ENCODE measurements at regions not wholly inside any gene's neighbourhood (a gene's known extent, or its start where the extent isn't known, plus 50 kb on each side); places are given as distances from the start of the nearest gene placed in this dataset.
"Not testable (repeated sequence)": the region's sequence is repeated elsewhere in the genome, so short reads cannot be mapped to it uniquely, and the experiment has no call there.

DNA sequence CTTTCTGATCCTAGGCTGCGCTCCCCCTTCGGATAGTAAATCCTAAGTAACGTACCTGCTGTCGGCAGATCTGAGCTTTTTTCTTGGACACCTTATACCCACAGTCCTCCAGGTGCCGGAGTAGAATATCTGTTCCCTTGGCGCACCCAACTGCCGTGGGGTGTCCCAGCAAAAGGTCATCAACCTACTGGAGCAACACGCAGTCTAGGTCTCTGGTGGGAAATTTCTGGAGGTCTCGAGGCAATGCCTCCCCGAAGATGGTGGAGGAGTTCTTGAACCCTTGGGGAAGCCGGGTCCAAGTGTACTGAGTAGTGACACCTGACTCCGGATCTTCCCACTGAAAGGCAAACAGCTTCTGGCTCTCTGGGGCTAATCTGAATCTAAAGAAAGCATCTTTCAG, 129.3 kb upstream of the CCZ1B start:
- BruUV-seq (replicated peaks); H3K9me3 Mint-ChIP-seq (ENCODE audit: low read depth, unreplicated experiment); H3K27ac Mint-ChIP-seq (ENCODE audit: unreplicated experiment); H3K4me3 Mint-ChIP-seq (ENCODE audit: low read depth, unreplicated experiment); intact Hi-C loops (cut with micrococcal nuclease; ENCODE audit: unreplicated experiment); DNase-seq: not testable (repeated sequence)
- Mint-ChIP-seq H3K27me3 (ENCODE audit: unreplicated experiment) (peaks cover 33% of the 10 kb centered on the region), H3K36me3 (ENCODE audit: insufficient read depth, unreplicated experiment) (peaks cover 13% of the 10 kb centered on the region), H3K4me1 (ENCODE audit: low read depth, unreplicated experiment) (peaks cover 36% of the 10 kb centered on the region)
- CTCF ChIA-PET = interaction anchor here (1.0 kb wide), 1 partner anchor 36 kb away, joined by 3 read pairs; no protein-coding TSS in a partner anchor

DNA sequence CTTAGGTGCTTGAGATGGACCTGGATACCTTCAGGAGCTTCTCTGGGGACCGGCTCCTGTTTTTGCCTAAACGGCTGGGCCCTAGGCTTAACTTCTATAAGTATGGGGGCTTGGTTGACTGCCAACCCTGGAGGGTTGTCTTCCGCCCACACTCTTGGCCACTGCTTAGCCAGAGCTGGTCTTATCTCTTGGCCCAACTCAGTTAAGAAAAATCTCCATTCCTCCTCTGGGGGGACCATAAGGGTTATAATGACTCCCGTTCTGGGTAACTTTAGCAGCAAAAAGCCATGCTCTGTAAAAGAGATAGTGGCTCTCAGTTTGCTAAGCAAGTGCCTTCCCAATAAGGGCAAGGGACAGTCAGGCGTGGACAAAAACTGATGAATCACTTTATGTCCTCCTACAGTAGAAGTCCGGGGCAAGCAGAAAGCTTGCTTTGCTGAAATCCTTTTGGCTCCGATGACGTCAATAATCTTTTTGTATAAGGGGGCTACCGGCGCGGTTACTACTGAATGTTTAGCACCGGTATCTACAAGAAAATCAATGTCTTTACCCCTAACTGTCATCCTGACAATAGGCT, 130.0 kb upstream of the CCZ1B start:
- Mint-ChIP-seq H3K36me3 (ENCODE audit: insufficient read depth, unreplicated experiment) (peaks cover 13% of the 10 kb centered on the region), H3K4me1 (ENCODE audit: low read depth, unreplicated experiment) (peaks cover 29% of the 10 kb centered on the region), H3K27me3 (ENCODE audit: unreplicated experiment) (peaks cover 40% of the 10 kb centered on the region)
- H3K4me3 Mint-ChIP-seq (ENCODE audit: low read depth, unreplicated experiment); H3K27ac Mint-ChIP-seq (ENCODE audit: unreplicated experiment); BruUV-seq (replicated peaks); DNase-seq; intact Hi-C loops (cut with micrococcal nuclease; ENCODE audit: unreplicated experiment); H3K9me3 Mint-ChIP-seq (ENCODE audit: low read depth, unreplicated experiment): not testable (repeated sequence)
- CTCF ChIA-PET = interaction anchor here (1.0 kb wide), 1 partner anchor 35 kb away, joined by 3 read pairs; no protein-coding TSS in a partner anchor

DNA sequence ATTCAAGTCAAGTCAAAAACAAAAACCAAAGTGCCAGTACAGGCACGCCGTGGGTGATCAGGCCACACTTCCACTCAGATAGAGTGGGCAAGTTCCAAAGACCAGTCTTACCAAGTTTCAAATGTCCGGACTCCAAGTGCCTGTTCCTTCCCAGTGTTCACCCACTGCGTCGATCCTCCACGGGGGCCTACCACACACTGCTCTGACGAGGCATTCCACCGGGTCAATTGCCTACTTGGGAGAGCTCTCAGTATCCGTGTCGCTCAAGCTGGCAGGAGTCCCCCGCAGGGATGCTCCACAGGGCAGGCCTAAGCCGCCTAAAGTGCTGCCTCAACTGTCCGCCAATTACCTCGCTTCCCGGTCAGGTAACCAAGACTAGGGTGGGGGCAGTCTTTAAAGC, 132.3 kb upstream of the CCZ1B start:
- peaks cover 45% of the 10 kb centered on the region for H3K27me3 Mint-ChIP-seq (ENCODE audit: unreplicated experiment)
- H3K27ac Mint-ChIP-seq (ENCODE audit: unreplicated experiment); CTCF ChIA-PET; DNase-seq; BruUV-seq (replicated peaks); H3K4me3 Mint-ChIP-seq (ENCODE audit: low read depth, unreplicated experiment); intact Hi-C loops (cut with micrococcal nuclease; ENCODE audit: unreplicated experiment); H3K9me3 Mint-ChIP-seq (ENCODE audit: low read depth, unreplicated experiment): not testable (repeated sequence)
- peaks cover 11% of the 10 kb centered on the region for H3K36me3 Mint-ChIP-seq (ENCODE audit: insufficient read depth, unreplicated experiment)
- H3K4me1 Mint-ChIP-seq (ENCODE audit: low read depth, unreplicated experiment) = peaks cover 26% of the 10 kb centered on the region

DNA sequence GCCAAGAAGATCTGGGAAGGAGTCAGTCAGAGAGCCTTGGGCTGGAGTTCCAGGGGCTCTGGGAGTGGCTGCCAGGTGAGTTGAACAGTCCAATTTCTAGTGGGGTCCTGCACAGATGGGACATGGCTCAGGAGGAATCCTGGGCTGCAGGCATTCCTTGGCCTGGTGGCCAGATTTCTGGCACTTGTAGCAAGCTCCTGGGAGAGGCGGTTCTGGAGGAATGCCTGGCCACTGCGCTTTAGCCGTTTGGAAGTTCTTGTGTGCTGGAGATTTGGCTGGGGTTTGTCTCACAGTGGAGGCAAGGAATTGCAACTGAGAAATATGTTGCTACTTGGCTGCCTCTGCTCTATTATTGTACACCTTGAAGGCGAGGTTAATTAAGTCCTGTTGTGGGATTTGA, 133.9 kb upstream of the CCZ1B start:
- H3K4me3 Mint-ChIP-seq (ENCODE audit: low read depth, unreplicated experiment); BruUV-seq (replicated peaks); H3K9me3 Mint-ChIP-seq (ENCODE audit: low read depth, unreplicated experiment); H3K36me3 Mint-ChIP-seq (ENCODE audit: insufficient read depth, unreplicated experiment); DNase-seq; CTCF ChIA-PET; H3K27ac Mint-ChIP-seq (ENCODE audit: unreplicated experiment): not testable (repeated sequence)
- Mint-ChIP-seq H3K4me1 (ENCODE audit: low read depth, unreplicated experiment) (peaks cover 16% of the 10 kb centered on the region), H3K27me3 (ENCODE audit: unreplicated experiment) (peaks cover 45% of the 10 kb centered on the region)
- intact Hi-C loops (cut with micrococcal nuclease; ENCODE audit: unreplicated experiment) = loop anchor here (5.0 kb wide), 1 partner anchor 217 kb away; no protein-coding TSS in a partner anchor

DNA sequence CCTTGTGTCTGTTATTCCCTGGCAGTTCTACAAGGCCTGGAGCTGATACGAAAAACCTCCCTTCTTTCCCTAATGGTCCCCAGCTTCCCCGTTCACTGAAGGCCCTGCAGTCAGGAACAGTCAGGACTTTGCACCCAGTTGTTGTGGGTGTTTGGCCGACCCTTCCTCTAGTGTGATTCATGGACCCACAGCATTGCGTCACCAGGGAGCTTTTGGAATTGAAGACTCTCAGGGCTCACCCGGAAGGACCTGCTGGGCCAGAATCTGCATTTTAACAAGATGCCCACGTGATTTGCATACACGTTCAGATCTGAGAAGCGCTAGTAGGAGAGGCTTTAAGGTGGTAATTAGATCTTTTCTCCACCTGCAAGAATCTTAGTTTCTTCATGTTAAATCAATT, 136.8 kb upstream of the CCZ1B start:
- H3K4me3 Mint-ChIP-seq (ENCODE audit: low read depth, unreplicated experiment); CTCF ChIA-PET; BruUV-seq (replicated peaks); H3K36me3 Mint-ChIP-seq (ENCODE audit: insufficient read depth, unreplicated experiment); H3K9me3 Mint-ChIP-seq (ENCODE audit: low read depth, unreplicated experiment); H3K27ac Mint-ChIP-seq (ENCODE audit: unreplicated experiment): not testable (repeated sequence)
- Mint-ChIP-seq H3K27me3 (ENCODE audit: unreplicated experiment) (peaks cover 34% of the 10 kb centered on the region), H3K4me1 (ENCODE audit: low read depth, unreplicated experiment) (peaks cover 16% of the 10 kb centered on the region)
- intact Hi-C loops (cut with micrococcal nuclease; ENCODE audit: unreplicated experiment) = loop anchor here (5.0 kb wide), 1 partner anchor 214 kb away; no protein-coding TSS in a partner anchor
- peak; percentile 58 for DNase-seq

DNA sequence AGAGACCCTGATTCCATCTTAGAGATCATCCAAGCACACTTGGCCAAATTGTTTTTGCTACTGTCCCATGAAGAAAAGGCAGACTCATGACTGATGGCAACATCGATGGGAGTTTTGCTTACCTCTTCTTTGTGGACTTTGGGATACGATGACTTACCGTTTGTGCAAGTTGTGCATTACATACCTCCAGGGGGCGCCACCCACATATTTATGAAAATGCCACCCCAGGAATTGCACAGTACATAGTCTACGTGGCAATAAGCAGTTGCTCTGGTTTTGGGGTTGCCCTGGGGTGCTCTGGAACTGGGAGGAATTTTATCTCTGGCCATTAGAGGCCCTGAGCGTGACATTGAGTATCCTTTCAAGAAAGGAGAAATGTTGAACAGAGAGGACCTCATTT, 139.0 kb upstream of the CCZ1B start:
- H3K36me3 Mint-ChIP-seq (ENCODE audit: insufficient read depth, unreplicated experiment); H3K27ac Mint-ChIP-seq (ENCODE audit: unreplicated experiment); H3K9me3 Mint-ChIP-seq (ENCODE audit: low read depth, unreplicated experiment); H3K4me3 Mint-ChIP-seq (ENCODE audit: low read depth, unreplicated experiment); BruUV-seq (replicated peaks); CTCF ChIA-PET; H3K4me1 Mint-ChIP-seq (ENCODE audit: low read depth, unreplicated experiment): not testable (repeated sequence)
- TF ChIP-seq, protein P1, sequence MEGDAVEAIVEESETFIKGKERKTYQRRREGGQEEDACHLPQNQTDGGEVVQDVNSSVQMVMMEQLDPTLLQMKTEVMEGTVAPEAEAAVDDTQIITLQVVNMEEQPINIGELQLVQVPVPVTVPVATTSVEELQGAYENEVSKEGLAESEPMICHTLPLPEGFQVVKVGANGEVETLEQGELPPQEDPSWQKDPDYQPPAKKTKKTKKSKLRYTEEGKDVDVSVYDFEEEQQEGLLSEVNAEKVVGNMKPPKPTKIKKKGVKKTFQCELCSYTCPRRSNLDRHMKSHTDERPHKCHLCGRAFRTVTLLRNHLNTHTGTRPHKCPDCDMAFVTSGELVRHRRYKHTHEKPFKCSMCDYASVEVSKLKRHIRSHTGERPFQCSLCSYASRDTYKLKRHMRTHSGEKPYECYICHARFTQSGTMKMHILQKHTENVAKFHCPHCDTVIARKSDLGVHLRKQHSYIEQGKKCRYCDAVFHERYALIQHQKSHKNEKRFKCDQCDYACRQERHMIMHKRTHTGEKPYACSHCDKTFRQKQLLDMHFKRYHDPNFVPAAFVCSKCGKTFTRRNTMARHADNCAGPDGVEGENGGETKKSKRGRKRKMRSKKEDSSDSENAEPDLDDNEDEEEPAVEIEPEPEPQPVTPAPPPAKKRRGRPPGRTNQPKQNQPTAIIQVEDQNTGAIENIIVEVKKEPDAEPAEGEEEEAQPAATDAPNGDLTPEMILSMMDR (IDR thresholded peaks at IDR 0.05; ENCODE audit: unreplicated experiment) = peak; percentile 71
- DNase-seq = peak; percentile 85
- intact Hi-C loops (cut with micrococcal nuclease; ENCODE audit: unreplicated experiment) = loop anchor here (5.0 kb wide), 3 partner anchors 132 to 577 kb away; no protein-coding TSS in a partner anchor
- peaks cover 16% of the 10 kb centered on the region for H3K27me3 Mint-ChIP-seq (ENCODE audit: unreplicated experiment)

DNA sequence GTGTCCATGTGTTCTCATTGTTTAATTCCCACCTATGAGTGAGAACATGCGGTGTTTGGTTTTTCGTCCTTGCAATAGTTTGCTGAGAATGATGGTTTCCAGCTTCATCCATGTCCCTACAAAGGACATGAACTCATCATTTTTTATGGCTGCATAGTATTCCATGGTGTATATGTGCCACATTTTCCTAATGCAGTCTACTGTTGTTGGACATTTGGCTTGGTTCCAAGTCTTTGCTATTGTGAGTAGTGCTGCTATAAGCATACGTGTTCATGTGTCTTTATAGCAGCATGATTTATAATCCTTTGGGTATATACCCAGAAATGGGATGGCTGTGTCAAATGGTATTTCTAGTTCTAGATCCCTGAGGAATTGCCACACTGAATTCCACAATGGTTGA, 144.1 kb upstream of the CCZ1B start:
- CTCF ChIA-PET; H3K27ac Mint-ChIP-seq (ENCODE audit: unreplicated experiment); BruUV-seq (replicated peaks); H3K9me3 Mint-ChIP-seq (ENCODE audit: low read depth, unreplicated experiment); H3K36me3 Mint-ChIP-seq (ENCODE audit: insufficient read depth, unreplicated experiment); H3K4me1 Mint-ChIP-seq (ENCODE audit: low read depth, unreplicated experiment); H3K27me3 Mint-ChIP-seq (ENCODE audit: unreplicated experiment); DNase-seq; intact Hi-C loops (cut with micrococcal nuclease; ENCODE audit: unreplicated experiment); H3K4me3 Mint-ChIP-seq (ENCODE audit: low read depth, unreplicated experiment): not testable (repeated sequence)

DNA sequence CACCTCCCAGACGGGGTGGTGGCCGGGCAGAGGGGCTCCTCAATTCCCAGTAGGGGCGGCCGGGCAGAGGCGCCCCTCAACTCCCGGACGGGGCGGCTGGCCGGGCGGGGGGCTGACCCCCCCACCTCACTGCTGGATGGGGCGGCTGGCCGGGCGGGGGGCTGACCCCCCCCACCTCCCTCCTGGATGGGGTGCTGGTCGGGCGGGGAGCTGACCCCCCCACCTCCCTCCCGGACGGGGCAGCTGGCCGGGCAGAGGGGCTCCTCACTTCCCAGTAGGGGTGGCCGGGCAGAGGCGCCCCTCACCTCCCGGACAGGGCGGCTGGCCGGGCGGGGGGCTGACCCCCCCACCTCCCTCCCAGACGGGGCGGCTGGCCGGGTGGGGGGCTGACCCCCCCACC, 148.8 kb upstream of the CCZ1B start:
- CTCF ChIA-PET = interaction anchor here (0.7 kb wide), 1 partner anchor 9 kb away, joined by 5 read pairs; no protein-coding TSS in a partner anchor
- H3K27ac Mint-ChIP-seq (ENCODE audit: unreplicated experiment); DNase-seq; H3K4me3 Mint-ChIP-seq (ENCODE audit: low read depth, unreplicated experiment); H3K4me1 Mint-ChIP-seq (ENCODE audit: low read depth, unreplicated experiment); BruUV-seq (replicated peaks); intact Hi-C loops (cut with micrococcal nuclease; ENCODE audit: unreplicated experiment); H3K36me3 Mint-ChIP-seq (ENCODE audit: insufficient read depth, unreplicated experiment): not testable (repeated sequence)
- Mint-ChIP-seq H3K27me3 (ENCODE audit: unreplicated experiment) (peaks cover 13% of the 10 kb centered on the region), H3K9me3 (ENCODE audit: low read depth, unreplicated experiment) (peaks cover 10% of the 10 kb centered on the region)

DNA sequence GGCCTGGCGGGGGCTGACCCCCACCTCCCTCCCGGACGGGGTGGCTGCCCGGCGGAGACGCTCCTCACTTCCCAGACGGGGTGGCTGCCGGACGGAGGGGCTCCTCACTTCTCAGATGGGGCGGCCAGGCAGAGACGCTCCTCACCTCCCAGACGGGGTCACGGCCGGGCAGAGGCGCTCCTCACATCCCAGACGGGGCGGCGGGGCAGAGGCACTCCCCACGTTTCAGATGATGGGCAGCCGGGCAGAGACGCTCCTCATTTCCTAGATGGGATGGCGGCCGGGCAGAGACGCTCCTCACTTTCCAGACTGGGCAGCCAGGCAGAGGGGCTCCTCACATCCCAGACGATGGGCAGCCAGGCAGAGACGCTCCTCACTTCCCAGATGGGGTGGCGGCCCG, 149.3 kb upstream of the CCZ1B start:
- peaks cover 13% of the 10 kb centered on the region for H3K27me3 Mint-ChIP-seq (ENCODE audit: unreplicated experiment)
- H3K9me3 Mint-ChIP-seq (ENCODE audit: low read depth, unreplicated experiment) = peaks cover 10% of the 10 kb centered on the region
- H3K4me1 Mint-ChIP-seq (ENCODE audit: low read depth, unreplicated experiment); intact Hi-C loops (cut with micrococcal nuclease; ENCODE audit: unreplicated experiment); DNase-seq; H3K36me3 Mint-ChIP-seq (ENCODE audit: insufficient read depth, unreplicated experiment); H3K4me3 Mint-ChIP-seq (ENCODE audit: low read depth, unreplicated experiment); H3K27ac Mint-ChIP-seq (ENCODE audit: unreplicated experiment); BruUV-seq (replicated peaks): not testable (repeated sequence)
- CTCF ChIA-PET = interaction anchor here (0.7 kb wide), 1 partner anchor 9 kb away, joined by 5 read pairs; no protein-coding TSS in a partner anchor

Measured in Calu3 (cell line).